ENCODE measurements at regions not wholly inside any gene's neighbourhood (a gene's known extent, or its start where the extent isn't known, plus 50 kb on each side); places are given as distances from the start of the nearest gene placed in this dataset.

GRCh38 chr13:56187331-56187730, 953.4 kb upstream of the PRR20A start:
- Histone ChIP-seq H3K18ac (ENCODE audit: extremely low read depth, low read length) (no peak overlapping the region), H3K4me2 (ENCODE audit: insufficient read depth in 1 of 2, low read depth in 2 of 2, low read length in 2 of 2) (no peak overlapping the region), H4K8ac (ENCODE audit: extremely low read depth, insufficient read depth, low read length) (no peak overlapping the region), H3K23me2 (ENCODE audit: low read depth, low read length) (no peaks in the 10 kb centered on the region), H3K4me3 (ENCODE audit: extremely low read depth in 1 of 4, insufficient read depth in 2 of 4, low read depth in 3 of 4, low read length in 4 of 4) (no peak overlapping the region), H2BK120ac (replicated peaks; ENCODE audit: low read depth, low read length) (no peak overlapping the region), H3K27ac (ENCODE audit: low read depth, low read length) (no peak overlapping the region), H3K4me1 (replicated peaks in 1 of 4; ENCODE audit: control insufficient read depth in 3 of 4, insufficient read depth in 4 of 4, low read length in 3 of 4) (no peaks in the 10 kb centered on the region), H4K20me1 (replicated peaks in 1 of 2; ENCODE audit: control insufficient read depth in 1 of 2, insufficient read depth in 2 of 2, low read length in 2 of 2) (no peaks in the 10 kb centered on the region), H2BK12ac (ENCODE audit: low read depth, low read length) (no peak overlapping the region), H3K79me1 (ENCODE audit: low read depth, low read length) (no peaks in the 10 kb centered on the region), H3K36me3 (ENCODE audit: control insufficient read depth in 2 of 4, insufficient read depth in 4 of 4, low read length in 3 of 4) (no peaks in the 10 kb centered on the region), H2BK15ac (ENCODE audit: low read length) (no peak overlapping the region), H3K23ac (ENCODE audit: insufficient read length) (no peak overlapping the region), H3K27me3 (replicated peaks in 1 of 4; ENCODE audit: control insufficient read depth in 3 of 4, extremely low read depth in 1 of 4, insufficient read depth in 3 of 4, low read length in 3 of 4) (no peaks in the 10 kb centered on the region), H2BK20ac (ENCODE audit: low read length) (no peak overlapping the region), H3K14ac (ENCODE audit: insufficient read length) (no peak overlapping the region), H3K79me2 (ENCODE audit: control insufficient read depth in 1 of 2, insufficient read depth in 2 of 2, low read length in 2 of 2) (no peaks in the 10 kb centered on the region), H3K4ac (replicated peaks; ENCODE audit: insufficient read length, low read depth, low read length) (no peak overlapping the region), H3K9me3 (ENCODE audit: insufficient read depth in 2 of 2, low read depth in 1 of 2, low read length in 1 of 2) (peaks cover 0 to 6% of the 10 kb centered on the region in 2 experiments; a peak in 2 of 4 replicates), H2AFZ (ENCODE audit: low read length) (no peak overlapping the region), H2AK5ac (ENCODE audit: low read depth, low read length) (no peak overlapping the region), H2BK5ac (ENCODE audit: low read depth, low read length) (no peak overlapping the region), H4K91ac (replicated peaks; ENCODE audit: insufficient read length, low read length) (no peak overlapping the region), H3K56ac (replicated peaks; ENCODE audit: insufficient read length, low read depth, low read length) (no peak overlapping the region), H3K9ac (replicated peaks in 1 of 4; ENCODE audit: extremely low read depth in 1 of 4, low read depth in 3 of 4, low read length in 3 of 4) (no peak overlapping the region), H4K5ac (ENCODE audit: insufficient read length, low read depth, low read length) (no peak overlapping the region)
- DNase-seq (ENCODE audit: low read depth in 1 of 2, low spot score in 2 of 2) (no peak), FAIRE-seq (no peak)
- CTCF ChIA-PET (ENCODE audit: partially characterized antibody) = interaction anchor here (1.4 kb wide), 1 partner anchor 12 kb away, joined by 4 read pairs; no protein-coding TSS in a partner anchor
- WGBS, 2 experiments (ENCODE audit: extremely low coverage in 1 of 2, insufficient coverage in 1 of 2, insufficient read length in 1 of 2, insufficient replicate concordance in 2 of 2, low coverage in 1 of 2, low lambda C conversion rate in 2 of 2, missing lambda C conversion rate in 1 of 2) = 97% methylated on average over 5 of the region's 15 CpGs; no CpG with 5 or more reads in 1 of the 2 experiments
- POLR2A ChIA-PET (ENCODE audit: partially characterized antibody) = interaction anchor here (0.7 kb wide), 1 partner anchor 692 kb away, joined by 3 read pairs; no protein-coding TSS in a partner anchor
- TF ChIP-seq YY1 (IDR thresholded peaks at IDR 0.05; ENCODE audit: low read depth, low read length) (no peak), SP1 (IDR thresholded peaks at IDR 0.05; ENCODE audit: low read depth, low read length) (no peak), RFX5 (IDR thresholded peaks at IDR 0.05; ENCODE audit: borderline replicate concordance, low read depth, low read length) (no peak), SIX5 (IDR thresholded peaks at IDR 0.05; ENCODE audit: low read depth, low read length) (no peak), SP4 (IDR thresholded peaks at IDR 0.05; ENCODE audit: low read length) (no peak), BACH1 (IDR thresholded peaks at IDR 0.05; ENCODE audit: low read length) (no peak), SIN3A (conservative IDR thresholded peaks at IDR 0.05 in 1 of 2, IDR thresholded peaks at IDR 0.05 in 1 of 2; ENCODE audit: low read depth in 1 of 2, low read length in 2 of 2) (no peak), POU5F1 (IDR thresholded peaks at IDR 0.05; ENCODE audit: low read depth, low read length) (no peak), SUZ12 (IDR thresholded peaks at IDR 0.05; ENCODE audit: low read length) (no peak), BCL11A (IDR thresholded peaks at IDR 0.05; ENCODE audit: low read depth in 2 of 2, low read length in 2 of 2) (no peak), RAD21 (IDR thresholded peaks at IDR 0.05 in 1 of 2, conservative IDR thresholded peaks at IDR 0.05 in 1 of 2; ENCODE audit: low read depth in 2 of 2, low read length in 2 of 2) (no peak)
- TF ChIP-seq, protein P1, sequence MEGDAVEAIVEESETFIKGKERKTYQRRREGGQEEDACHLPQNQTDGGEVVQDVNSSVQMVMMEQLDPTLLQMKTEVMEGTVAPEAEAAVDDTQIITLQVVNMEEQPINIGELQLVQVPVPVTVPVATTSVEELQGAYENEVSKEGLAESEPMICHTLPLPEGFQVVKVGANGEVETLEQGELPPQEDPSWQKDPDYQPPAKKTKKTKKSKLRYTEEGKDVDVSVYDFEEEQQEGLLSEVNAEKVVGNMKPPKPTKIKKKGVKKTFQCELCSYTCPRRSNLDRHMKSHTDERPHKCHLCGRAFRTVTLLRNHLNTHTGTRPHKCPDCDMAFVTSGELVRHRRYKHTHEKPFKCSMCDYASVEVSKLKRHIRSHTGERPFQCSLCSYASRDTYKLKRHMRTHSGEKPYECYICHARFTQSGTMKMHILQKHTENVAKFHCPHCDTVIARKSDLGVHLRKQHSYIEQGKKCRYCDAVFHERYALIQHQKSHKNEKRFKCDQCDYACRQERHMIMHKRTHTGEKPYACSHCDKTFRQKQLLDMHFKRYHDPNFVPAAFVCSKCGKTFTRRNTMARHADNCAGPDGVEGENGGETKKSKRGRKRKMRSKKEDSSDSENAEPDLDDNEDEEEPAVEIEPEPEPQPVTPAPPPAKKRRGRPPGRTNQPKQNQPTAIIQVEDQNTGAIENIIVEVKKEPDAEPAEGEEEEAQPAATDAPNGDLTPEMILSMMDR (IDR thresholded peaks at IDR 0.05; ENCODE audit: control extremely low read depth in 1 of 3, insufficient read depth in 1 of 3, low read depth in 1 of 3, low read length in 3 of 3) = no peak

All from H1 (cell line).